ENCODE measurements at regions not wholly inside any gene's neighbourhood (a gene's known extent, or its start where the extent isn't known, plus 50 kb on each side); places are given as distances from the start of the nearest gene placed in this dataset.

GRCh38 chr6:170034294-170034693 lies 256.6 kb downstream of the DLL1 start:
- Histone ChIP-seq H3K9me3 (peaks cover 0 to 26% (median 0%) of the 10 kb centered on the region in 3 donors), H3K4me1 (peaks cover 0 to 27% (median 0%) of the 10 kb centered on the region in 3 donors), H3K27ac (no peak overlapping the region), H3K36me3 (no peaks in the 10 kb centered on the region), H3K4me3 (no peak overlapping the region), H3K27me3 (no peaks in the 10 kb centered on the region)
- WGBS, 2 donors (ENCODE audit: low coverage in 1 of 2), result 83 to 92% methylated on average over 5 to 6 of the region's 12 CpGs
- TF ChIP-seq POLR2A (IDR thresholded peaks at IDR 0.05), result no peak
- TF ChIP-seq POLR2AphosphoS5 (IDR thresholded peaks at IDR 0.05), result no peak
- TF ChIP-seq CTCF (IDR thresholded peaks at IDR 0.05), result no peak
- TF ChIP-seq EP300 (IDR thresholded peaks at IDR 0.05), result no peak
- ATAC-seq, result no peak

- H3K36me3 ChIP-seq, result no peaks in the 10 kb centered on the region
- no peak overlapping the region for H3K27ac ChIP-seq
- H3K4me1 ChIP-seq, result peaks cover 0 to 25% (median 0%) of the 10 kb centered on the region in 3 donors
- 60 to 93% methylated on average over 1 to 3 of the region's 4 CpGs for WGBS, 2 donors (ENCODE audit: low coverage in 1 of 2)
- H3K9me3 ChIP-seq, result peaks cover 0 to 26% (median 0%) of the 10 kb centered on the region in 3 donors
- ATAC-seq, result no peak
- TF ChIP-seq POLR2A (IDR thresholded peaks at IDR 0.05), result no peak
- TF ChIP-seq EP300 (IDR thresholded peaks at IDR 0.05), result no peak
- no peak for TF ChIP-seq CTCF (IDR thresholded peaks at IDR 0.05)
- no peak for TF ChIP-seq POLR2AphosphoS5 (IDR thresholded peaks at IDR 0.05)
- H3K4me3 ChIP-seq, result no peak overlapping the region
- H3K27me3 ChIP-seq, result no peaks in the 10 kb centered on the region
These were observed 257.2 kb downstream of the DLL1 start for GRCh38 chr6:170033666-170034065.

GRCh38 chr6:170032706-170033309 lies 258.1 kb downstream of the DLL1 start:
- 95 to 97% methylated on average over 4 to 7 of the region's 9 CpGs for WGBS, 2 donors (ENCODE audit: low coverage in 1 of 2)
- no peak for TF ChIP-seq POLR2A (IDR thresholded peaks at IDR 0.05)
- no peak for TF ChIP-seq CTCF (IDR thresholded peaks at IDR 0.05)
- no peak for TF ChIP-seq EP300 (IDR thresholded peaks at IDR 0.05)
- no peak for TF ChIP-seq POLR2AphosphoS5 (IDR thresholded peaks at IDR 0.05)
- Histone ChIP-seq H3K36me3 (no peaks in the 10 kb centered on the region), H3K4me1 (peaks cover 0 to 17% (median 0%) of the 10 kb centered on the region in 3 donors), H3K27me3 (no peaks in the 10 kb centered on the region), H3K4me3 (no peak overlapping the region), H3K27ac (no peak overlapping the region), H3K9me3 (peaks cover 0 to 26% (median 0%) of the 10 kb centered on the region in 3 donors)
- ATAC-seq, result no peak

- no peak for ATAC-seq
- H3K36me3 ChIP-seq, result no peaks in the 10 kb centered on the region
- 100% methylated on average over 1 to 4 of the region's 6 CpGs for WGBS, 2 donors (ENCODE audit: low coverage in 1 of 2)
- no peak for TF ChIP-seq POLR2A (IDR thresholded peaks at IDR 0.05)
- TF ChIP-seq EP300 (IDR thresholded peaks at IDR 0.05), result no peak
- no peak for TF ChIP-seq POLR2AphosphoS5 (IDR thresholded peaks at IDR 0.05)
- no peak for TF ChIP-seq CTCF (IDR thresholded peaks at IDR 0.05)
- H3K27me3 ChIP-seq, result no peaks in the 10 kb centered on the region
- no peak overlapping the region for H3K4me3 ChIP-seq
- H3K4me1 ChIP-seq, result peaks cover 0 to 11% (median 0%) of the 10 kb centered on the region in 3 donors
- peaks cover 0 to 26% (median 0%) of the 10 kb centered on the region in 3 donors for H3K9me3 ChIP-seq
- no peak overlapping the region for H3K27ac ChIP-seq
These were observed 258.7 kb downstream of the DLL1 start for GRCh38 chr6:170032197-170032596.

- ATAC-seq, result no peak
- H3K27ac ChIP-seq, result no peak overlapping the region
- H3K9me3 ChIP-seq, result peaks cover 0 to 24% (median 0%) of the 10 kb centered on the region in 3 donors
- no peak for TF ChIP-seq POLR2A (IDR thresholded peaks at IDR 0.05)
- TF ChIP-seq POLR2AphosphoS5 (IDR thresholded peaks at IDR 0.05), result no peak
- no peak for TF ChIP-seq EP300 (IDR thresholded peaks at IDR 0.05)
- TF ChIP-seq CTCF (IDR thresholded peaks at IDR 0.05), result no peak
- H3K27me3 ChIP-seq, result no peaks in the 10 kb centered on the region
- no peaks in the 10 kb centered on the region for H3K36me3 ChIP-seq
- no peak overlapping the region for H3K4me3 ChIP-seq
- H3K4me1 ChIP-seq, result peaks cover 0 to 9% (median 0%) of the 10 kb centered on the region in 3 donors
- WGBS, 2 donors (ENCODE audit: low coverage in 1 of 2), result 83% methylated on average over 2 of the region's 11 CpGs; no CpG with 5 or more reads in 1 of the 2 donors
These were observed 259.2 kb downstream of the DLL1 start for GRCh38 chr6:170031684-170032121.

Measured in gastroesophageal sphincter (tissue), 4 donors.